Lower lobe of right lung (tissue), 2 donors: ENCODE measurements at regions not wholly inside any gene's neighbourhood (a gene's known extent, or its start where the extent isn't known, plus 50 kb on each side); places are given as distances from the start of the nearest gene placed in this dataset.

Experiments
- ATAC-seq, 2 donors: fragments of 200-7000 bp; cut with Tn5 transposase; one replicate each; pipeline ENCODE4 v1.9.1; 2020 to 2022; ENCODE audit warnings: mild to moderate bottlenecking in 2 of 2, moderate library complexity in 2 of 2
- DNase-seq: peaks from one replicate; pipeline ENCODE4 v3.0.0-alpha.2; 2020
- H3K27ac ChIP-seq: fragments of 200-600 bp; one replicate; pipeline ENCODE4 v1.8.0; 2022
- H3K27me3 ChIP-seq: fragments of 200-600 bp; one replicate; pipeline ENCODE4 v1.8.0; 2022; ENCODE audit warnings: low read depth
- H3K36me3 ChIP-seq: fragments of 200-600 bp; one replicate; pipeline ENCODE4 v1.8.0; 2022; ENCODE audit warnings: mild to moderate bottlenecking
- H3K4me1 ChIP-seq: fragments of 200-600 bp; one replicate; pipeline ENCODE4 v1.8.0; 2022
- H3K4me3 ChIP-seq: fragments of 200-600 bp; one replicate; pipeline ENCODE4 v1.8.0; 2022; ENCODE audit warnings: mild to moderate bottlenecking
- H3K9me3 ChIP-seq: fragments of 200-600 bp; one replicate; pipeline ENCODE4 v1.8.0; 2022
- intact Hi-C: fragments of 100-400 bp; cut with DNase I; formaldehyde crosslinking; loops from one replicate; pipeline ENCODE4 v1.11.0; 2022
- TF ChIP-seq, protein P1 (sequence below): fragments of 200-600 bp; IDR thresholded peaks from one replicate; pipeline ENCODE4 v1.8.0; 2022; ENCODE audit warnings: antibody characterized with exemption, mild to moderate bottlenecking
- donor health status: DM: no; HTN: yes; CAD: no; lungs with severe emphysema.

GRCh38 chr3:103059432-103059831 is 624.6 kb downstream of the ZPLD1 start:
- intact Hi-C loops: no loop called here
- ATAC-seq (no peak), DNase-seq (no peak)
- no peaks in the 10 kb centered on the region for H3K9me3 ChIP-seq
- H3K4me1 ChIP-seq: no peaks in the 10 kb centered on the region
- no peaks in the 10 kb centered on the region for H3K27me3 ChIP-seq
- no peak overlapping the region for H3K27ac ChIP-seq
- no peak overlapping the region for H3K4me3 ChIP-seq
- TF ChIP-seq, protein P1, sequence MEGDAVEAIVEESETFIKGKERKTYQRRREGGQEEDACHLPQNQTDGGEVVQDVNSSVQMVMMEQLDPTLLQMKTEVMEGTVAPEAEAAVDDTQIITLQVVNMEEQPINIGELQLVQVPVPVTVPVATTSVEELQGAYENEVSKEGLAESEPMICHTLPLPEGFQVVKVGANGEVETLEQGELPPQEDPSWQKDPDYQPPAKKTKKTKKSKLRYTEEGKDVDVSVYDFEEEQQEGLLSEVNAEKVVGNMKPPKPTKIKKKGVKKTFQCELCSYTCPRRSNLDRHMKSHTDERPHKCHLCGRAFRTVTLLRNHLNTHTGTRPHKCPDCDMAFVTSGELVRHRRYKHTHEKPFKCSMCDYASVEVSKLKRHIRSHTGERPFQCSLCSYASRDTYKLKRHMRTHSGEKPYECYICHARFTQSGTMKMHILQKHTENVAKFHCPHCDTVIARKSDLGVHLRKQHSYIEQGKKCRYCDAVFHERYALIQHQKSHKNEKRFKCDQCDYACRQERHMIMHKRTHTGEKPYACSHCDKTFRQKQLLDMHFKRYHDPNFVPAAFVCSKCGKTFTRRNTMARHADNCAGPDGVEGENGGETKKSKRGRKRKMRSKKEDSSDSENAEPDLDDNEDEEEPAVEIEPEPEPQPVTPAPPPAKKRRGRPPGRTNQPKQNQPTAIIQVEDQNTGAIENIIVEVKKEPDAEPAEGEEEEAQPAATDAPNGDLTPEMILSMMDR: no peak
- no peaks in the 10 kb centered on the region for H3K36me3 ChIP-seq

- Histone ChIP-seq H3K27ac (no peak overlapping the region), H3K9me3 (no peaks in the 10 kb centered on the region), H3K4me3 (no peak overlapping the region), H3K27me3 (no peaks in the 10 kb centered on the region), H3K36me3 (no peaks in the 10 kb centered on the region), H3K4me1 (no peaks in the 10 kb centered on the region)
- TF ChIP-seq, protein P1: no peak
- ATAC-seq: no peak
- intact Hi-C loops: no loop called here
- no peak for DNase-seq
Measured at GRCh38 chr3:103060242-103060641, 625.4 kb downstream of the ZPLD1 start.

GRCh38 chr3:103067963-103068362 is 633.1 kb downstream of the ZPLD1 start:
- intact Hi-C loops: no loop called here
- ATAC-seq (no peak), DNase-seq (no peak)

GRCh38 chr3:103075282-103075681 is 640.5 kb downstream of the ZPLD1 start:
- Histone ChIP-seq H3K36me3 (no peaks in the 10 kb centered on the region), H3K9me3 (no peaks in the 10 kb centered on the region), H3K27me3 (no peaks in the 10 kb centered on the region), H3K27ac (no peak overlapping the region), H3K4me3 (no peak overlapping the region), H3K4me1 (no peaks in the 10 kb centered on the region)
- TF ChIP-seq, protein P1: no peak
- DNase-seq (no peak), ATAC-seq (no peak)
- intact Hi-C loops: no loop called here

More at GRCh38 chr3:103067963-103068362, 633.1 kb downstream of the ZPLD1 start:
- Histone ChIP-seq H3K36me3 (no peaks in the 10 kb centered on the region), H3K27me3 (no peaks in the 10 kb centered on the region), H3K4me3 (no peak overlapping the region), H3K4me1 (no peaks in the 10 kb centered on the region), H3K9me3 (no peaks in the 10 kb centered on the region), H3K27ac (no peak overlapping the region)
- TF ChIP-seq, protein P1: no peak

DNA sequence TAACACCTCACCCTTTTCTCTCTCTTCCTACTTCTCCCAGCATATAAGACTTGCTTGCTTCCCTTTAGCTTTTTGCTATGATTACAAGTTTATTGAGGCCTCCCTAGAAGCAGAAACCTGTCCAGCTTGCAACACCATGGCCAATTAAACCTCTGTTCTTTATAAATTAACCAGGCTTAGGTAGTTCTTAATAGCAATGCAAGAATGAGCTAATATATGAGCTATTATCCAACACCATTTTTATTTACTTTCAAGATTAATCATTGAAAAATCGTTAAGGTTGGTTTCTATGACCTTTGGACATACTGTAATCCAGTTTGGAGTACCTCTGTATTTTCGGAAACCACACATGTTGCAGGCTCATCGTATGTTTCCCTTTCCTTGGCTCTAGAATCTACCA is 643.1 kb downstream of the ZPLD1 start:
- intact Hi-C loops: no loop called here
- Histone ChIP-seq H3K4me1 (no peaks in the 10 kb centered on the region), H3K27me3 (no peaks in the 10 kb centered on the region), H3K9me3 (no peaks in the 10 kb centered on the region), H3K36me3 (no peaks in the 10 kb centered on the region), H3K27ac (no peak overlapping the region), H3K4me3 (no peak overlapping the region)
- TF ChIP-seq, protein P1: no peak
- ATAC-seq (no peak), DNase-seq (no peak)

GRCh38 chr3:103082501-103082900 is 647.7 kb downstream of the ZPLD1 start:
- no peak for ATAC-seq
- H3K27me3 ChIP-seq: no peaks in the 10 kb centered on the region
- intact Hi-C loops: no loop called here

More at GRCh38 chr3:103082501-103082900, 647.7 kb downstream of the ZPLD1 start:
- no peak overlapping the region for H3K27ac ChIP-seq
- TF ChIP-seq, protein P1: no peak
- no peak overlapping the region for H3K4me3 ChIP-seq
- no peak for DNase-seq
- H3K36me3 ChIP-seq: no peaks in the 10 kb centered on the region
- no peaks in the 10 kb centered on the region for H3K9me3 ChIP-seq
- no peaks in the 10 kb centered on the region for H3K4me1 ChIP-seq
